OCI-LY7 (cell line): ENCODE measurements at regions not wholly inside any gene's neighbourhood (a gene's known extent, or its start where the extent isn't known, plus 50 kb on each side); places are given as distances from the start of the nearest gene placed in this dataset.

Source experiments
- CTCF ChIP-seq: fragments of 200-600 bp; sonication (generic); conservative IDR thresholded peaks from 2 replicates; pipeline ENCODE4 v1.5.1; 2014; ENCODE audit warnings: mild to moderate bottlenecking, antibody characterized with exemption, low read length, moderate library complexity, mixed read lengths
- EZH2phosphoT487 ChIP-seq: fragments of 200-600 bp; sonication (generic); IDR thresholded peaks from 2 replicates; pipeline ENCODE4 v1.6.1; 2018; ENCODE audit warnings: low read depth, borderline replicate concordance, mild to moderate bottlenecking, mixed run types, antibody characterized with exemption, low read length, moderate library complexity, mixed read lengths

- TF ChIP-seq CTCF (no peak), EZH2phosphoT487 (no peak)
These were observed 101.6 kb upstream of the GOLGA6L6 start for GRCh38 chr15:20643024-20643770.
